ENCODE measurements at regions not wholly inside any gene's neighbourhood (a gene's known extent, or its start where the extent isn't known, plus 50 kb on each side); places are given as distances from the start of the nearest gene placed in this dataset.

- no peak for DNase-seq
- H3K27ac ChIP-seq = no peak overlapping the region
- no peaks in the 10 kb centered on the region for H3K36me3 ChIP-seq
- no peaks in the 10 kb centered on the region for H3K27me3 ChIP-seq
- TF ChIP-seq CTCF (IDR thresholded peaks at IDR 0.05) (no peak), POLR2A (IDR thresholded peaks at IDR 0.05) (no peak)
- no peak overlapping the region for H3K4me3 ChIP-seq
- no peaks in the 10 kb centered on the region for H3K4me1 ChIP-seq
- no peaks in the 10 kb centered on the region for H3K9me3 ChIP-seq
Observed at GRCh38 chrX:114087543-114087942, 496.3 kb upstream of the HTR2C start.

GRCh38 chrX:114077773-114078172 is 506.1 kb upstream of the HTR2C start:
- H3K9me3 ChIP-seq = no peaks in the 10 kb centered on the region
- no peak overlapping the region for H3K4me3 ChIP-seq
- H3K36me3 ChIP-seq = no peaks in the 10 kb centered on the region
- H3K27ac ChIP-seq = no peak overlapping the region
- DNase-seq = no peak
- no peaks in the 10 kb centered on the region for H3K4me1 ChIP-seq
- H3K27me3 ChIP-seq = no peaks in the 10 kb centered on the region
- no peak for TF ChIP-seq CTCF (IDR thresholded peaks at IDR 0.05)
- no peak for TF ChIP-seq POLR2A (IDR thresholded peaks at IDR 0.05)

- Histone ChIP-seq H3K27me3 (no peaks in the 10 kb centered on the region), H3K36me3 (no peaks in the 10 kb centered on the region), H3K9me3 (no peaks in the 10 kb centered on the region), H3K27ac (no peak overlapping the region), H3K4me3 (no peak overlapping the region), H3K4me1 (no peaks in the 10 kb centered on the region)
- DNase-seq = no peak
- TF ChIP-seq CTCF (IDR thresholded peaks at IDR 0.05) = no peak
- no peak for TF ChIP-seq POLR2A (IDR thresholded peaks at IDR 0.05)
Observed at GRCh38 chrX:114075073-114075673, 508.7 kb upstream of the HTR2C start.

- no peak overlapping the region for H3K4me3 ChIP-seq
- no peak for DNase-seq
- no peaks in the 10 kb centered on the region for H3K9me3 ChIP-seq
- no peaks in the 10 kb centered on the region for H3K4me1 ChIP-seq
- H3K27ac ChIP-seq = no peak overlapping the region
- H3K27me3 ChIP-seq = no peaks in the 10 kb centered on the region
- TF ChIP-seq CTCF (IDR thresholded peaks at IDR 0.05) = no peak
- TF ChIP-seq POLR2A (IDR thresholded peaks at IDR 0.05) = no peak
- H3K36me3 ChIP-seq = no peaks in the 10 kb centered on the region
Observed at GRCh38 chrX:114073926-114074325, 510.0 kb upstream of the HTR2C start.

GRCh38 chrX:114071412-114071811 is 512.5 kb upstream of the HTR2C start:
- Histone ChIP-seq H3K4me3 (no peak overlapping the region), H3K36me3 (no peaks in the 10 kb centered on the region), H3K9me3 (no peaks in the 10 kb centered on the region), H3K4me1 (no peaks in the 10 kb centered on the region), H3K27ac (no peak overlapping the region), H3K27me3 (no peaks in the 10 kb centered on the region)
- no peak for DNase-seq
- TF ChIP-seq CTCF (IDR thresholded peaks at IDR 0.05) (no peak), POLR2A (IDR thresholded peaks at IDR 0.05) (no peak)
